GM12892 (cell line): ENCODE measurements at regions not wholly inside any gene's neighbourhood (a gene's known extent, or its start where the extent isn't known, plus 50 kb on each side); places are given as distances from the start of the nearest gene placed in this dataset.

Experiments used
- POLR2A ChIP-seq: IDR thresholded peaks from 2 replicates; pipeline ENCODE4 v1.6.1; 2011; ENCODE audit warnings: low read depth, low read length, control low read depth
- POLR2AphosphoS5 ChIP-seq: IDR thresholded peaks from 2 replicates; pipeline ENCODE4 v1.6.1; 2011; ENCODE audit warnings: low read depth, low read length, control low read depth
- TAF1 ChIP-seq: IDR thresholded peaks from 2 replicates; pipeline ENCODE4 v1.6.1; 2011; ENCODE audit warnings: low read depth, mild to moderate bottlenecking, control low read depth, low read length, borderline replicate concordance

DNA sequence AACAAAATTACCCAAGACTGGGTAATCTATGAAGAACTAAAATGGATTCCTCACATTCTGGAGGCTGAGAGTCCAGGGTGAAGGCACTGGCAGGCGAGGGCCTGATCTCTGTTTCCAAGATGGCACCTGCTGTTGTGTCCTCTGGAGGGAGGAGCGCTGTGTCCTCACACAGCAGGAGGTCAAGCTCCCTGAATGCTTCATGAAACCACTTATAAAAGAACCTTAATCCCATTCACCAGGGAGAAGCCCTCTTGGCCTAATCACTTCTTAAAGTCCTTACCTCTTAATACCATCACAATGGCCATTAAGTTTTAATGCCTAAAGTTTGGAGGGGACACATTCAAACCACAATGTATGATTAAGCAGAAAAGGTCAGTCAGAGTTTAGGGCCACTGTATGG is 172.4 kb downstream of the EMP1 start:
- TF ChIP-seq POLR2AphosphoS5 (no peak), POLR2A (no peak), TAF1 (no peak)
